ENCODE measurements at regions not wholly inside any gene's neighbourhood (a gene's known extent, or its start where the extent isn't known, plus 50 kb on each side); places are given as distances from the start of the nearest gene placed in this dataset.
"Not testable (repeated sequence)": the region's sequence is repeated elsewhere in the genome, so short reads cannot be mapped to it uniquely, and the experiment has no call there.

GRCh38 chr16:87049216-87049615 lies 268.0 kb downstream of the C16orf95 start:
- not testable (repeated sequence) for DNase-seq (ENCODE audit: low read depth in 2 of 2)

GRCh38 chr16:87050142-87050541 lies 267.1 kb downstream of the C16orf95 start:
- no peak for DNase-seq (ENCODE audit: low read depth in 2 of 2)

- no peak for DNase-seq (ENCODE audit: low read depth in 2 of 2)
Observed at GRCh38 chr16:87051526-87052320, 265.5 kb downstream of the C16orf95 start.

GRCh38 chr16:87052506-87052905 lies 264.7 kb downstream of the C16orf95 start:
- DNase-seq (ENCODE audit: low read depth in 2 of 2): no peak

- DNase-seq (ENCODE audit: low read depth in 2 of 2): no peak
Observed at GRCh38 chr16:87053016-87053982, 263.9 kb downstream of the C16orf95 start.

GRCh38 chr16:87054154-87054553 lies 263.0 kb downstream of the C16orf95 start:
- no peak for DNase-seq (ENCODE audit: low read depth in 2 of 2)

- DNase-seq (ENCODE audit: low read depth in 2 of 2): no peak
Observed at GRCh38 chr16:87054856-87055255, 262.3 kb downstream of the C16orf95 start.

GRCh38 chr16:87056083-87056482 lies 261.1 kb downstream of the C16orf95 start:
- DNase-seq (ENCODE audit: low read depth in 2 of 2): no peak

- DNase-seq (ENCODE audit: low read depth in 2 of 2): no peak
Observed at GRCh38 chr16:87056551-87056950, 260.6 kb downstream of the C16orf95 start.

GRCh38 chr16:87057211-87057881 lies 259.8 kb downstream of the C16orf95 start:
- DNase-seq (ENCODE audit: low read depth in 2 of 2): no peak

- no peak for DNase-seq (ENCODE audit: low read depth in 2 of 2)
Observed at GRCh38 chr16:87057951-87058560, 259.1 kb downstream of the C16orf95 start.

- DNase-seq (ENCODE audit: low read depth in 2 of 2): no peak
Observed at GRCh38 chr16:87058728-87059250, 258.4 kb downstream of the C16orf95 start.

- peak; percentile 21 to 33 for DNase-seq (ENCODE audit: low read depth in 2 of 2)
Observed at GRCh38 chr16:87060034-87060986, 256.9 kb downstream of the C16orf95 start.

GRCh38 chr16:87061243-87061920 lies 255.8 kb downstream of the C16orf95 start:
- DNase-seq (ENCODE audit: low read depth in 2 of 2): no peak

- peak; percentile 27 to 31 for DNase-seq (ENCODE audit: low read depth in 2 of 2)
Observed at GRCh38 chr16:87062569-87063442, 254.4 kb downstream of the C16orf95 start.

GRCh38 chr16:87063543-87063942 lies 253.6 kb downstream of the C16orf95 start:
- no peak for DNase-seq (ENCODE audit: low read depth in 2 of 2)

- DNase-seq (ENCODE audit: low read depth in 2 of 2): no peak
Observed at GRCh38 chr16:87064731-87065445, 252.3 kb downstream of the C16orf95 start.
